HL-60 (cell line): ENCODE measurements at regions not wholly inside any gene's neighbourhood (a gene's known extent, or its start where the extent isn't known, plus 50 kb on each side); places are given as distances from the start of the nearest gene placed in this dataset.

Source experiments
- GABPA ChIP-seq: IDR thresholded peaks from 2 replicates; pipeline ENCODE4 v1.6.1; 2012; ENCODE audit warnings: low read depth
- POLR2AphosphoS5 ChIP-seq: IDR thresholded peaks from 2 replicates; pipeline ENCODE4 v1.6.1; 2012; ENCODE audit warnings: low read depth
- SPI1 ChIP-seq: IDR thresholded peaks from 2 replicates; pipeline ENCODE4 v1.6.1; 2012; ENCODE audit warnings: low read depth, mild to moderate bottlenecking, borderline replicate concordance
- TF ChIP-seq, protein P1 (sequence below): IDR thresholded peaks from one replicate; pipeline ENCODE4 v1.5.1; 2011; ENCODE audit warnings: low read length, control low read depth, inconsistent platforms; ENCODE audit not compliant: insufficient read depth
- TF ChIP-seq, protein P2 (sequence below): IDR thresholded peaks from 2 replicates; pipeline ENCODE4 v1.6.1; 2012; ENCODE audit warnings: low read depth; ENCODE audit not compliant: insufficient replicate concordance

DNA sequence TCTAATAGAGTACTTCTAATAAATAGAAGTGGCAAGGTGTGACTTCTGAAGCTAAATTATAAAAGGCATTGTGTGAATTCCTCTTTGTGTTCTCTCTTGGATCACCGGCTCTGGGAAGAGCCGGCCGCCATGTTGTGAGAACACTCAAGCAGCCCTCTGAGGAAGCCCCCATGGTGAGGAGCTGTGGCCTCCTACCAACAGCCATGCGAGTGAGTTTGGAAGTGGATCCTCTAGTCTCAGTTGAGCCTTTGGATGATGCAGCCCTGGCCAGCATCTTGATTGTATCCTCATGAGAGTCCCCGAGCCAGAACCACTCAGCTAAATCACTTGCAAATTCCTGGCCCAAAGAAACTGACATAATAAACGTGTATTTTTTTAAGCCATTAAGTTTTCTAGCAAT, 94.5 kb upstream of the CARD11 start:
- TF ChIP-seq, protein P1, sequence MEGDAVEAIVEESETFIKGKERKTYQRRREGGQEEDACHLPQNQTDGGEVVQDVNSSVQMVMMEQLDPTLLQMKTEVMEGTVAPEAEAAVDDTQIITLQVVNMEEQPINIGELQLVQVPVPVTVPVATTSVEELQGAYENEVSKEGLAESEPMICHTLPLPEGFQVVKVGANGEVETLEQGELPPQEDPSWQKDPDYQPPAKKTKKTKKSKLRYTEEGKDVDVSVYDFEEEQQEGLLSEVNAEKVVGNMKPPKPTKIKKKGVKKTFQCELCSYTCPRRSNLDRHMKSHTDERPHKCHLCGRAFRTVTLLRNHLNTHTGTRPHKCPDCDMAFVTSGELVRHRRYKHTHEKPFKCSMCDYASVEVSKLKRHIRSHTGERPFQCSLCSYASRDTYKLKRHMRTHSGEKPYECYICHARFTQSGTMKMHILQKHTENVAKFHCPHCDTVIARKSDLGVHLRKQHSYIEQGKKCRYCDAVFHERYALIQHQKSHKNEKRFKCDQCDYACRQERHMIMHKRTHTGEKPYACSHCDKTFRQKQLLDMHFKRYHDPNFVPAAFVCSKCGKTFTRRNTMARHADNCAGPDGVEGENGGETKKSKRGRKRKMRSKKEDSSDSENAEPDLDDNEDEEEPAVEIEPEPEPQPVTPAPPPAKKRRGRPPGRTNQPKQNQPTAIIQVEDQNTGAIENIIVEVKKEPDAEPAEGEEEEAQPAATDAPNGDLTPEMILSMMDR, result no peak
- TF ChIP-seq POLR2AphosphoS5, result no peak
- TF ChIP-seq, protein P2, sequence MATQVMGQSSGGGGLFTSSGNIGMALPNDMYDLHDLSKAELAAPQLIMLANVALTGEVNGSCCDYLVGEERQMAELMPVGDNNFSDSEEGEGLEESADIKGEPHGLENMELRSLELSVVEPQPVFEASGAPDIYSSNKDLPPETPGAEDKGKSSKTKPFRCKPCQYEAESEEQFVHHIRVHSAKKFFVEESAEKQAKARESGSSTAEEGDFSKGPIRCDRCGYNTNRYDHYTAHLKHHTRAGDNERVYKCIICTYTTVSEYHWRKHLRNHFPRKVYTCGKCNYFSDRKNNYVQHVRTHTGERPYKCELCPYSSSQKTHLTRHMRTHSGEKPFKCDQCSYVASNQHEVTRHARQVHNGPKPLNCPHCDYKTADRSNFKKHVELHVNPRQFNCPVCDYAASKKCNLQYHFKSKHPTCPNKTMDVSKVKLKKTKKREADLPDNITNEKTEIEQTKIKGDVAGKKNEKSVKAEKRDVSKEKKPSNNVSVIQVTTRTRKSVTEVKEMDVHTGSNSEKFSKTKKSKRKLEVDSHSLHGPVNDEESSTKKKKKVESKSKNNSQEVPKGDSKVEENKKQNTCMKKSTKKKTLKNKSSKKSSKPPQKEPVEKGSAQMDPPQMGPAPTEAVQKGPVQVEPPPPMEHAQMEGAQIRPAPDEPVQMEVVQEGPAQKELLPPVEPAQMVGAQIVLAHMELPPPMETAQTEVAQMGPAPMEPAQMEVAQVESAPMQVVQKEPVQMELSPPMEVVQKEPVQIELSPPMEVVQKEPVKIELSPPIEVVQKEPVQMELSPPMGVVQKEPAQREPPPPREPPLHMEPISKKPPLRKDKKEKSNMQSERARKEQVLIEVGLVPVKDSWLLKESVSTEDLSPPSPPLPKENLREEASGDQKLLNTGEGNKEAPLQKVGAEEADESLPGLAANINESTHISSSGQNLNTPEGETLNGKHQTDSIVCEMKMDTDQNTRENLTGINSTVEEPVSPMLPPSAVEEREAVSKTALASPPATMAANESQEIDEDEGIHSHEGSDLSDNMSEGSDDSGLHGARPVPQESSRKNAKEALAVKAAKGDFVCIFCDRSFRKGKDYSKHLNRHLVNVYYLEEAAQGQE, result no peak
- TF ChIP-seq GABPA, result no peak
- TF ChIP-seq SPI1, result no peak
